ENCODE measurements at regions not wholly inside any gene's neighbourhood (a gene's known extent, or its start where the extent isn't known, plus 50 kb on each side); places are given as distances from the start of the nearest gene placed in this dataset.
"Not testable (repeated sequence)": the region's sequence is repeated elsewhere in the genome, so short reads cannot be mapped to it uniquely, and the experiment has no call there.

DNA sequence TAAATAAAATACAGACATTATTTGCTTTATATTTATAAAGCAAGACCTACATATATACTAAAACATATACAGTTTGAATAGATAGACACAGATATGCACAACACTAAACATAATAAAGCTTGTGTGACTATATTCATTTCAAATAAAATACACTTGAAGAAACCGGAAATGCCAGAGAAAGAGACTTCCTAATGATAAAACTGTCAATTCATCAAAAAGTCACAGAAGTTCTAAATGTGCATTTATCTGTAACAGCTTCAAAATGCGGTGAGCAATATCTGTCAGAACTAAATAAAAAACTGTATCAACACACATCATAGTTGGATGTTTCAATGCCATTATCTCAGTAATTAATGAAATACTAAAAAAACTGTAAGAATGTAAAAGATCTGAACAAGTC lies 60.6 kb upstream of the CTSV start:
- H2BK12ac ChIP-seq (ENCODE audit: low read depth, low read length); H2BK15ac ChIP-seq (ENCODE audit: low read length); H4K20me1 ChIP-seq (replicated peaks in 1 of 2; ENCODE audit: control insufficient read depth in 1 of 2, insufficient read depth in 2 of 2, low read length in 2 of 2); H2AK5ac ChIP-seq (ENCODE audit: low read depth, low read length); H3K4me2 ChIP-seq (ENCODE audit: insufficient read depth in 1 of 2, low read depth in 2 of 2, low read length in 2 of 2); H3K4me1 ChIP-seq (replicated peaks in 1 of 4; ENCODE audit: control insufficient read depth in 3 of 4, insufficient read depth in 4 of 4, low read length in 3 of 4); H3K56ac ChIP-seq (replicated peaks; ENCODE audit: insufficient read length, low read depth, low read length); H2BK5ac ChIP-seq (ENCODE audit: low read depth, low read length); H3K4me3 ChIP-seq (ENCODE audit: extremely low read depth in 1 of 4, insufficient read depth in 2 of 4, low read depth in 3 of 4, low read length in 4 of 4); H3K23ac ChIP-seq (ENCODE audit: insufficient read length); H3K23me2 ChIP-seq (ENCODE audit: low read depth, low read length); DNase-seq (ENCODE audit: low read depth in 1 of 2, low spot score in 2 of 2); H3K27ac ChIP-seq (ENCODE audit: low read depth, low read length); H2BK120ac ChIP-seq (replicated peaks; ENCODE audit: low read depth, low read length); H3K14ac ChIP-seq (ENCODE audit: insufficient read length); H4K91ac ChIP-seq (replicated peaks; ENCODE audit: insufficient read length, low read length); POLR2A ChIA-PET (ENCODE audit: partially characterized antibody); H3K9me3 ChIP-seq (ENCODE audit: insufficient read depth in 2 of 2, low read depth in 1 of 2, low read length in 1 of 2); H3K9ac ChIP-seq (replicated peaks in 1 of 4; ENCODE audit: extremely low read depth in 1 of 4, low read depth in 3 of 4, low read length in 3 of 4); H2BK20ac ChIP-seq (ENCODE audit: low read length); H2AFZ ChIP-seq (ENCODE audit: low read length); H3K4ac ChIP-seq (replicated peaks; ENCODE audit: insufficient read length, low read depth, low read length); H4K8ac ChIP-seq (ENCODE audit: extremely low read depth, insufficient read depth, low read length); H3K27me3 ChIP-seq (replicated peaks in 1 of 4; ENCODE audit: control insufficient read depth in 3 of 4, extremely low read depth in 1 of 4, insufficient read depth in 3 of 4, low read length in 3 of 4); H3K36me3 ChIP-seq (ENCODE audit: control insufficient read depth in 2 of 4, insufficient read depth in 4 of 4, low read length in 3 of 4); H3K18ac ChIP-seq (ENCODE audit: extremely low read depth, low read length); H3K79me1 ChIP-seq (ENCODE audit: low read depth, low read length); FAIRE-seq; H4K5ac ChIP-seq (ENCODE audit: insufficient read length, low read depth, low read length); H3K79me2 ChIP-seq (ENCODE audit: control insufficient read depth in 1 of 2, insufficient read depth in 2 of 2, low read length in 2 of 2): not testable (repeated sequence)
- 95% methylated on average over 2 of the region's 2 CpGs; no CpG with 5 or more reads in 1 of the 2 experiments for WGBS, 2 experiments (ENCODE audit: extremely low coverage in 1 of 2, insufficient coverage in 1 of 2, insufficient read length in 1 of 2, insufficient replicate concordance in 2 of 2, low coverage in 1 of 2, low lambda C conversion rate in 2 of 2, missing lambda C conversion rate in 1 of 2)
- CTCF ChIA-PET (ENCODE audit: partially characterized antibody), result interaction anchor here (1.3 kb wide), 1 partner anchor 13 kb away, joined by 3 read pairs; no protein-coding TSS in a partner anchor

All from H1 (cell line).